ENCODE measurements at regions not wholly inside any gene's neighbourhood (a gene's known extent, or its start where the extent isn't known, plus 50 kb on each side); places are given as distances from the start of the nearest gene placed in this dataset.
"Not testable (repeated sequence)": the region's sequence is repeated elsewhere in the genome, so short reads cannot be mapped to it uniquely, and the experiment has no call there.

DNA sequence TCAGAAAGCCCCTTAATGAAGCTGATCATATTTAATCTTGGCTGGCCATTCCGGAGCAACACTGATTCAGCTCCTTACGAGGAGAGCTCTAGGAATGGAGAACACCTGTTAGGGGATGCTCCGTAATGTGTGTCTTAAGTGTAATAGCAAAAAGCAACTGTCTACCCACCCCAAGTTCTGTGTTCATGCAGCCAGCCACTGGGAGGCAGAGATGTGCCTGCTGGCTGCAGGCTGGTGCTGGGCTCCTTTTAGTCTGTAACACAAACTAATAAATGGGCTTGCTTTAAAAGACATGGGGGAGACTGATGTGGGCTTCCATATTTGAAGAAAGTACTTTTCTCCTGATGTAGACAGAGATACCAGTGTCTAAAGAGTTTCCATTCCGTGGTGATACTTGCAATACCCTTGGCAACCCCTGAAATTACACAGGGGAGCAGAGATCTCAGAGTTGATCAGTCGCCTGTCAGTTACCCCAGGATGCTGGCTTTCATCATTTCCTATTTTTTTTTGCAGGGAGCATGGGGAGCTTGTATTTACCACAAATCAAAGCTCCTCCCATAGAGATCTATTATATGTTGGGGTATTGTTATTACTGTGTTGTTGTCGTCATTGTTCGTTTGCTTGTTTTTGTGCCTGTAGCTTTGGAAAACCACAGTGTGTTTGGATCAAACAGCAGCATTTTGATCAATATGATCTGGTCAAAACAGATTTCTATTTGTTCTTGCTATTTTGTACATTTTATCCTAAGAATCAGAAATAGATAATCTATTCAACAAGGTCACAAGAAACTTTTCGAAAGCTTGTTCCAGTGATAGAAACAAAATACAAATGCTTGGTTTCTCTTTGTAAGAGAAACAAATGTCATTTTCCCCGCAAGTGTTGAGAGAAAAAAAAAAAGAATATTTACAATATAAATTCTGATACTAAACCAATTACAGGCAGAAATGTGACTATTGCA lies 65.8 kb downstream of the MTX3 start:
- DNase-seq = peak in 1 of 2 experiments; percentile 1

DNA sequence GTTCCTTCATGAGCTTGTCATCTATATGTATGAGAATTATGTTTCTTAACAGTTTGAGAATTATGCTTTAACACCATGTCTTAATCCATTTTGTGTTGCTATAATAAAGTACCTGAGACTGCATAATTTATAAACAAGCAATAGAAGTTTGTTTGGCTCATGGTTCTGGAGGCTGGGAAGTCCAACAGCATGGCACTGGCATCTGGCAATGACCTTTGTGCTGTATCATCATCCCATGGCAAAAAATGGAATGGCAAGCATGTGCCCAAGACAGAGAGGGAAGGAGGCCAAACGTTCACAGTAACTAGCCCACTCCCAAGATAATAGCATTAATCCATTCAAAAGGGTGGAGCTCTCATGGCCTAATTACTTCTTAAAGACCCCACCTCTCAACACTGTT lies 67.6 kb downstream of the MTX3 start:
- no peak for DNase-seq

DNA sequence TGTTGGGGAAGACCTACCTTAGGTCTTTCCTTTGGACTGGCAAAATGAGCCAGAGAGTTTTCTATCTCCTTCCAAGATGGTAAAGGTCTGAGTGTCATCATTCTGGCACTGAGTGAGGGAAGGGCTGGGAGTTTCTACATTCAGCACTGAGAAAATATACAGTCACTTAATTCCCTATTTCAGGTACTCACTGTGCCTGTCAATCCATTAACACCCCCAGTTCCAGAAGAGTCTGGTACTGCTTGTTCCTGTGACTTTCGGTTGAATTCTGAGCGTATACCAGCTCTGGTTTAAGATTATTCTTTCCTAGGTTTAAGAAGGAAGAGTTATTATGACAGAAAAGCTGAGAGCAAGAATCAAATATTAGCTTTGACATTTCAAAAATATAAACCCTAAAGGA lies 68.4 kb downstream of the MTX3 start:
- DNase-seq = no peak

DNA sequence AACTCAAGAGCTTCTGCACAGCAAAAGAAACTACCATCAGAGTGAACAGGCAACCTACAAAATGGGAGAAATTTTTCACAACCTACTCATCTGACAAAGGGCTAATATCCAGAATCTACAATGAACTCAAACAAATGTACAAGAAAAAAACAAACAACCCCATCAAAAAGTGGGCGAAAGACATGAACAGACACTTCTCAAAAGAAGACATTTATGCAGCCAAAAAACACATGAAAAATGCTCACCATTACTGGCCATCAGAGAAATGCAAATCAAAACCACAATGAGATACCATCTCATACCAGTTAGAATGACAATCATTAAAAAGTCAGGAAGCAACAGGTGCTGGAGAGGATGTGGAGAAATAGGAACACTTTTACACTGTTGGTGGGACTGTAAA lies 83.6 kb downstream of the MTX3 start:
- DNase-seq = not testable (repeated sequence)

DNA sequence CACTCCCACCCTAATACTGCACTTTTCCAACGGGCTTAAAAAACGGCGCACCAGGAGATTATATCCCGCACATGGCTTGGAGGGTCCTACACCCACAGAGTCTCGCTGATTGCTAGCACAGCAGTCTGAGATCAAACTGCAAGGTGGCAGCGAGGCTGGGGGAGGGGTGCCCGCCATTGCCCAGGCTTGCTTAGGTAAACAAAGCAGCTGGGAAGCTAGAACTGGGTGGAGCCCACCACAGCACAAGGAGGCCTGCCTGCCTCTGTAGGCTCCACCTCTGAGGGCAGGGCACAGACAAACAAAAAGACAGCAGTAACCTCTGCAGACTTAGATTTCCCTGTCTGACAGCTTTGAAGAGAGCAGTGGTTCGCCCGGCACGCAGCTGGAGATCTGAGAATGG lies 88.5 kb downstream of the MTX3 start:
- not testable (repeated sequence) for DNase-seq

DNA sequence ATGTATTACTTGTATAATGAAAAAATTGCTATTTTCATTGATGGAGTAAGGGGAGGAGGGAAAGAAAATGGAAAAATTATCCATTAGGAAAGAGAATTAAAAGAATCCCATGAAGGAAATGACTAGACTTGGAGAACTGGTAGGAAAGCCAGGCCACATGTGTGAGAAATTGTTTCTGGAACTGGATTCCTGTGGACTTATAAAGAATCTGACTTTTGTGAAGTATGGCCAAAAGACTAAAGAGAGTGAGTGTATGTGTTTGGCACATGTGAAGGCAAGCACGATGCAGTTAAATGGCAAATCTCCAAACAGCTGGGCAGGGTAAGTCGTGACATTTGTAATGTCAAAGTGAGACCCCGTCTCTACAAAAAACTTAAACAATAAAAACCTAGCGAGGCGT lies 89.4 kb downstream of the MTX3 start:
- DNase-seq = no peak

DNA sequence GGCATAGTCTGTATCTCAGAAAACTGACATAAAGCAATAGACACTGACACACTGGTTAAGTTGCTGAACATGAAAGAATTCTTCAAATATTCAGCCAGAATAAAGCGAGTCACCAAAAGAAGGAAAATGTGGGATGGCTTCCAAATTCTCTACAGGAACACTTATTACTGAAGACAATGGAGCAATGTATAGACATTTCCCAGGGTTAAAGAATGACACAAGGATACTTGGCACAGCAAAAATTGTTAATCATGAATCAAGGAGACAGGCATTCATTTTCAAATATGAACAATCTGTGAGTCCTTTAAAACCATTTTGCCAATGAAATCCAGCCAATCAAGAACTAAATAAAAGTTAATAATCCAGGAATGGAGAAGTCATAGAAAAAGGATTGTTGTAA lies 92.5 kb downstream of the MTX3 start:
- no peak for DNase-seq

DNA sequence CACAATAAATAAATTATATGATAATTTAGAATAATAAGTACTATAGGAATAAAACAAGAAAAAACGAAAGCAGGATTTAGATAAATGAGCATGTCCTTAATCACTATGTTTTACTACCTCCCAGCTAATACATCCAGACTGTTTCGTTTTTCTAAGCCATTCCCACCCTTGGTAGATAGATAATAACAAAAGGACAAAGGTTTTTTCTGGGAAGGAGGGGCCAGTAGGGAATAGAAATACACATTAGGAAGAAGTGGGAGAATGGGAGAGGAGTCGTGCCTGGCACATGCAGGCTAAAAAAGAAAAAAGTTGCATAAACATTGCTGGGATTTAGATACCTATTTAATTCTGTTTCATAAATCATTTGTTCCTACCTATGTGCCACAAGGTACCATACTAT lies 97.1 kb downstream of the MTX3 start:
- DNase-seq = no peak

DNA sequence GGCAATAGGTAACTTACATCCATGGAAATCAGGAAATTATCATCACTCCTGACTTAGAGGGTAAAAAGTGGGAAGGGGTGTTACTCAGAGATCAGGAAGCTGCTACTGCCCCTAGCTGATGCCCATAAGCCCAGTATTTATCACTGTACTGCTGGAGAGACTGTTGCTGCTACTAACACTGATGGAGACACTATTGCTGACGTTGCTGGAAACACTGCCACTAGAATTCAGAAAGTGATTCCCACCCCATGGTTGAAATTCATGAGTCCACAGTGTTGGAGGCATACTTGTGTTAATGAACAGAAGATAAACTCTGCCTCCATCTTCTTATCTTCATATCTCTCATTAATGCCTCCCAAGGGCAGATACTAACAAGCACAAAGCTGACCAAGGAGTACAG lies 97.6 kb downstream of the MTX3 start:
- DNase-seq = no peak

DNA sequence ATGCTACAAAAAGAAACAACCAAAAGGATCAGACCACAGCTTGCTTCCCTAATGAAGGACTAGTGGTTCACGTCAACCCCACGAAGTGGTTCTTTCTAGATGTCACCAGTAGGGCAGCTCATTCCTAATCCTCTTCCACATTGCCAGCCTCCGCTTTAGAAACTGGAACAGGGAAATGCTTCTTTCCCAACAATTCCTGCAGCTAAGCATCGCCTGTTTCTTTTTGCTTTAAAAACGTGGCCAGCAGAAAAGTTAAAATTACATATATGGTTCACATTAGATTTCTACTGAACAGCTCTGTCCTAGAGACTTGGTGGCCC lies 100.2 kb downstream of the MTX3 start:
- DNase-seq = no peak

DNA sequence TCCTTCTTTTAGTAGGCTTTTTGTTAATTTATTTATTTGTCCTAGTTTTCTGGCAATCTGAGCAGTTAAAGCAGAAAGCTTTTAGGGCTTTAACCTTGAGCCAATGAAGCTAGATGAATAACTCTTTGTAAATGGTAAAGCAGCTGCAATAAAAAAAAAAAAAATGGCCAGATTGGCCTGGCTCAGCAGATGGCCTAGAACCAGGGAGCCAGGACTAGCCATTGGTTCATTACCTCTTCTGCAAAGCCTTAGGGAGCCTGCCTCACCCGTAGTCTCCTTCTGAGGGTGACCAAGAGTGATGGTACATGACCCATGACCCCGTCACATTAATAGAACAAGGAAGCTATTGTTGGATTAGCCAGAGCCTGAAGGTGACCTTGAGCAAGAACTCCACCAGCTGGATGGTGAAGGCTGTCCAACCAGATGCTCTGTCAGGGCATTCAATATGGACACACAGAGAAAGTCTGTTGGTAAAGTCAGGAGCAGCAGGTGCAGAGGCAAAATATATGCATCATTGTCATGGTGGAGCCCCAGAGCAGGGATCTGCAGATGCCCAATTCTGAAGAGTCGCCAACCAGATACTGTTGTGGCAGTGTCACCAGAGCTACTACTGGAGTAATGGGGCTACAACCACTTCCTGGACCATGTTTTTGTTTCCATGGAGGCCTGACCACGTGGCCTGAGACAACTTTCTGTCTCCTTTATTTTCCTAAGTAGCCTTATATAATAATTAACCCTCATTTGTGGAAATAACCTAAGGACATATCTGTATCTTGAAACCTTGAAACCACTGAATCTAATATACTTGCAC lies 100.7 kb downstream of the MTX3 start:
- DNase-seq = no peak

DNA sequence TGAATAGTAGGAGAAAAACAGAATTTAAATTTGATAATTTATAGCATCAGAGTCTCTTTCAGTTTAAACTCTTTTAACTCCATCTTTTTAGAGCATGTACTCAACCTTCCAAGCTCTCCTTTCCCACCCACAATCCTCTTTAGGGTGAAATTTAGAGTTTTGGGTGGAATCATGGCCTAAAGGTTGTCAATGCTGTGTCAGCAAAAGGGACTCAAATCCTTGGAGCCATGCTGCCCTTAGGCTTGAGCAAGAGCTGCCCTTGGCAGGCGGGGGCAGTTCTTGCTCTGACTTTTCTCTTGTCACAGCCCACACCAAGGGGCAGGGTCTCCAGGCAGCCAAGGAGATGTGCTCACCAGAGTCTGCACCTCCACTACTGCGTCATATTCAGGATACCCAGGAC lies 102.4 kb downstream of the MTX3 start:
- DNase-seq = no peak

DNA sequence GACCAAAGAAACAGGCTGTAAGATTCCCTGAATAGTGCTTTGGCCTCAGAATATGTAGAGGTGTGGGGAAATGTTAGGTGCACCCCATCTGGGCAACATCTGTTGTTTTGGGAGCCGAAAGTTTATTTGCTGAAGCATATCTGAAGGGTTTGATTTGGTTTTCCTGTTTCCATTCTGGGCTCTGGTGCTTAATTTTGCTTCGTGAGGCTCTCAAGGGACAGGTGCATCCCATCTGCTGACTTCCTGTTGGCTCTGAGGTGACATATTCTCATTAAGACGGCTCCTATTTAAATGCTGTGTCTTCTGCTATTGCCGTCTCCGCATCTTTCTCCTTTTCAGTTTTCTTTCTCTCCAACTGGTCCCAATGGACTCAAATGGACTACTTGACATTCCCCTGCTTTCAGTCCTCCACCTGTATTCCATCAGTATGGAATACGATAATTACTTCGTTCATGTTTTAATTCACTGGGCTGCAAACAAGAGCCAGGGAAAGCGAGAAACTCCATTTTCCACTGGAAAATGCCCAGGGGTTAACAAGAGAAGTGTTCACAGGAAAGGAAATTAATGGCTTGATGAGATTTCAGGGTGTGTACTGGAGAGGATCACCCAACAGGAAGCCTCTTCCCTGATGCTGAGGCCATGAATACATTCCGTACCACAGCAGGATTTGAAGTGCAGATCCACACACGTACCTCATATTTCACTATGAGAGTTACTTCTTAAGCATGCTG lies 104.0 kb downstream of the MTX3 start:
- DNase-seq = no peak

DNA sequence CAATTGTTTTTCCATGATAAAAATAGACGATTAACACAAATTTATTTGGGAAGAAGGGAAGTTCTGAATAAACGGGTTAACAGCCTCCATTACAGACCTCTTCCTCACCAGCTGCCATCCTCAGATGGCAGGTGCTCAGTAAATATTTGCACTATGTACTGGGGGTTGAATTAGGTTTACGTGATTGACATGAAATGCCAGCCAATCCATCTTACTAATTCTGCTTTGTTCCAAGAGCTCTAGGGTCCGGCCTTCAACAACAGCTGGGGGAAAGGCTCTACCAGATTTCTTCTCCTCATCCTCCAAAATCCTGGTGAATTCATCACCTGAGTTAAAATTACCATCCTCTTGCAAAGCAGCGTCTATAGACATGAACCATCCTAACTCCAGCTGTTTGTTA lies 104.6 kb downstream of the MTX3 start:
- DNase-seq = no peak

DNA sequence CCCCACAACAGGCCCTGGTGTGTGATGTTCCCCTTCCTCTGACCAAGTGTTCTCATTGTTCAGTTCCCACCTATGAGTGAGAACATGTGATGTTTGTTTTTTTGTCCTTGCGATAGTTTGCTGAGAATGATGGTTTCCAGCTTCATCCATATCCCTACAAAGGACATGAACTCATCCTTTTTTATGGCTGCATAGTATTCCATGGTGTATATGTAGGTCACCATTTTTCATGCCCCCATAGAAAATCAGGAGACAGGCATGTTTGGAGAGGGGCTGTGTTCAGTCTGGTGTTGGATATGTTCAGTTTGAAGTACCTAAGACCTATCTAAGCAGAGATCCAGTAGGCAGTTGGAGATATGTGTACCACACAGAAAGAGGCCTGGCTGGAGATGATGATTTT lies 111.2 kb downstream of the MTX3 start:
- DNase-seq = not testable (repeated sequence)

DNA sequence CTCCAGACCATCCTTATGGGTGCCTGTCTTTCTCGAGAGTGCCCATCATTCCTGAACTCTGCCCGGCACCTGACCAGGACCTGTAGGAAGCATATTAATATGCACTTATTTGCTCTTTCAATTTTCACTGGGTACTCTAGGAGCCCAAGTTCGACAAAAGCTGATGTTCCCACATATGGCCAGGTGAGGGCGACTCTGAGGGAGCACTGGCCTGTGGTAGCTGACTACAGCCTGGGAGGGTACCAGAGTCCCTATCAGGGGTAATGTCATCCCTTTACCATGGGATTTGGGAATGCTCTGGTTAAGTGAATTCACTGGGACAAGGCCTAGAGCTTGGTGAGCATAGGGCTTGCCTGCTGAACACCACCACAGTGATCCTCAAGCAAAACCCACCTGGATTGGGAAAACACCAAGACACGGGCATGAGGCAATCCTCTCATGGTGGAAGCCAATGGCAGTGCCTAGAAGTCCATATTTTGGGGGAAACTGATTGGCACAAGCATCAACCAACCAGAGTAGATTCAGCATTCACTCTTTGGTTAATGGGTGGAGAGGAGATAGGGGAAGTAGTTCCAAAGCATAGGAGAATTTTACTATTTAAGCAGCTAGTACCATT lies 112.2 kb downstream of the MTX3 start:
- DNase-seq = peak in 1 of 2 experiments; percentile 27

DNA sequence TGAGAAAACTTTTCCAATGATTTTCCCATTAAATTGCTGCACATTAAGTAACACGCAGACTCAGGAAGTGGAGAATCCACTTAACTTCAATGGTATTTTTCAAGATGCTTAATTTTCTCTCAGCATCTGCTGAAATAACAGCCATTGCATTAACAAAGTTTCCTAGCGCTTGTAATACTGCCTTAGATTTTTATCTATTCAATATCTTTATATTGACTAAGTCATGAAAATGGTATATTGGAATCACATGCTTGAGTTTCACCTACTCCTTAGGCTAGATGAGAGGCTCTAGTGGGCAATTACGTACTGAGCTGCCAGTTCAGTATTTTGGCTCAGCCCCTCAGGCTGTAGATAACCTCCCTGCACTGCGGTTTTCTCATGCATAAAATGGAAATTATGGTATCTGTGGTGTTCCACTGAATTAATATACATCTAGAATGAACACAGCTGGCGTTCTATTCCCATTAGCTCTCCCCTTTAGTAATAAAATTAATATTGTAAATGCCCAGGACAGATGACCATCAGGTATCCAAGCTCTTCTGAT lies 112.9 kb downstream of the MTX3 start:
- no peak for DNase-seq

DNA sequence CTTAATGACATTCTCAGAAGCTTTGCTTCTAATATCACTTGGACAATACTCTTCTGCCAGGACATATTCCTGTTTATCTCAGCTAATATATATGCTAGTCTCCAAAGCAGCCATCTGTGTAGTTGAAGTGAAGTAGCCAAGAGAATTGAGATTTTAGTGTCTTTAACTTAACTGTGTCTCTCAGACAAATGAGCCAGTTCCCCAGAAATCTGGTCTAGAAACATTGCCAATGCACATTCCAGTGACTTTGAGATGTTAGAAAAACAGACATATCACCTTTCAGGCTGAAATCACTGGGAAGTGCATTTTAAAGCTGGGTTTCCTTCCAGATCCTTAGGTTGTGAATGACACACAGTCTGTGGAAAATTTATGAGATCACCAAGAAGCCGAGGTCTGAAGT lies 114.6 kb downstream of the MTX3 start:
- DNase-seq = no peak

DNA sequence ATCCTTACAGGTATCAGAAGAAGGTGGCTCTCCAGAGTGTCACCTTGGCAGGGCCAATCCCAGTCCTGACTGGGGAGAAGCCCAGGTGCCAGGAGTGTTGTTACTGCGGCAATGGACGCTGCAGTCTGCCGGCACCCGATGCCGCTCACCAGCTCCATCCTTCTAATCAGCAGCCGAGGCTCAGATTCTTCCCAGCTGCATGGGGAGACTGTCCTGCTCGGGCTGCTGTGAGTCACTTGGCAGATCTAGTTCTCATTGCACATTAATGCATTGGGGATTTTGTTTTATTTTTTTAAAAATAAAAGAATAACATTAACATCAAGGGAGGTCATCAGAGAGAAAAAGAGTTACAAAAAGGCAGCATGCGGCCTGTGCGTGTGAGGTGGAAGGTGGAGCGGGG lies 115.8 kb downstream of the MTX3 start:
- DNase-seq = no peak

DNA sequence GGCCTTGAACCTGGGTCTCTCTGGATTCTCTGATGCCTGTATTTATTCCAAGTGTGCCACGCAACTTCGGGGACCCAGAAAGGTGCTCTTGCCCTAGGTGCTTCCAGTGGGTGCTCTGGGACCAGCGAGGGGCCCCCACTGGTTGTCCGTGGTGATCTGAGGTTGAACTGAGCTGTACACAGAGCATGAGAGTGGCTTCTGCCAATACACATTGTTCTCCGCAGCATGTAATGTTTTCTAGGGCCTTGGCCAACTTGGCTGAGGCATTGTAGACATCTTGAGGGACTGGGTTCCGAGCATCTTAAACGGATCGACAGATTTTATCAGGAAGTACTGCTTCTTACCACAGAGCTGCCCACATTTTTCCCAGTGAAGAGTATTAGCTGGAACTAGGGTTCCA lies 117.9 kb downstream of the MTX3 start:
- DNase-seq = no peak

DNA sequence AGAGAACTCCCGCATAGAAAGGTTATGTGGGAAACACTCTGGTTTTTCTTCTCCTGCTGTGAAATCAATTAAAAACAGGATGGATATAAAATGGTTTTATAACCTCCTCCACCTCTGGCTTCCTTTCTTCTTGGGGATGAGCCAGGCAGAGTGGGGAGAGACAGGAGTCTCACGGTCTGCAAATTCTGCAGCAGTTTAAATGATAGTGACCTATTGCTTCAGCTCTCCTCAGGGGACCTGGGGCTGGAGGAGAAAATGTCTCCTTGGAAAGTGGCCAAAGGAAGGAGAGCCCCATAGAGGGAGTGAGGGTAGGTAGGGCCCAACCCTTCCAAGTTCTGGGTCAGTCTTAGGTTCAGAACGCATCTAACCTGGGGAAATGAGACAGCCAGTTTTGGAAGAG lies 118.8 kb downstream of the MTX3 start:
- DNase-seq = no peak

DNA sequence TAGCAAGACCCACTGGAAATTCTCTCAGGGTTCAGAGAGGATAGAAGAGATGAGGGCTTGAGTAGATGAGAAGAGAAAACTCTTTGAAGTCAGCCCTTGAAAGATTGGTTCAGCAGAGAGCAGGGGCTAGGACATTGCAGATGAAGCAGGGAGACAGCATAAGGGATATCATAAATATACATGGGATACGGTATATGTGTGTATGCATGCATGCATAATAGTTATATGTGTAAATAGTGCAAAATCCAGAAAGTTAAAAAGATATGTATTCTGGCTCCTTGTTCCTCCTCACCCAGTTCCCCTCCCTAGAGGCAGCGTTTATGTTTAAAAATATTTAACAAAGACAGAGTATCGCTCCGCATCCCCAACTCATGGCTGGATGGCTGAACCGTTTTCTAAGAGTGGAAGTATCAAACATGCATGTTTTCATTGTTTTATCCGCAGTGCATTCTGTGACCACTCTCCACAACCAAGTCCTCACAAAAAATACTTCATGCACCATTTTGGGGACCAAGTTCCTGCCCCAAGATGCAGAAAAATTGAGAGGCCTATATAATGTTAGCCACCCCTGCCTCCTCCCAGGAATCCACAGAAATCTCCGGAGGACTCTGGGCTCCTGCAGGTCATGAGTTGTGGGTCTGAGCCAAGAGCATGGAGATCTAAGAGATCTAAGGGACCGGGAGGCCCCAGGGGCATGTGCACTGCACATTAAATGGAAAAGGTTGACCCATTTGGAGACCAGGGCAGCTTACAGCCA lies 119.5 kb downstream of the MTX3 start:
- DNase-seq = no peak
